ENCODE measurements at regions not wholly inside any gene's neighbourhood (a gene's known extent, or its start where the extent isn't known, plus 50 kb on each side); places are given as distances from the start of the nearest gene placed in this dataset.
"Not testable (repeated sequence)": the region's sequence is repeated elsewhere in the genome, so short reads cannot be mapped to it uniquely, and the experiment has no call there.

- no peaks in the 10 kb centered on the region for H3K36me3 ChIP-seq
- intact Hi-C loops (cut with micrococcal nuclease) = no loop called here
- TF ChIP-seq, protein P1, sequence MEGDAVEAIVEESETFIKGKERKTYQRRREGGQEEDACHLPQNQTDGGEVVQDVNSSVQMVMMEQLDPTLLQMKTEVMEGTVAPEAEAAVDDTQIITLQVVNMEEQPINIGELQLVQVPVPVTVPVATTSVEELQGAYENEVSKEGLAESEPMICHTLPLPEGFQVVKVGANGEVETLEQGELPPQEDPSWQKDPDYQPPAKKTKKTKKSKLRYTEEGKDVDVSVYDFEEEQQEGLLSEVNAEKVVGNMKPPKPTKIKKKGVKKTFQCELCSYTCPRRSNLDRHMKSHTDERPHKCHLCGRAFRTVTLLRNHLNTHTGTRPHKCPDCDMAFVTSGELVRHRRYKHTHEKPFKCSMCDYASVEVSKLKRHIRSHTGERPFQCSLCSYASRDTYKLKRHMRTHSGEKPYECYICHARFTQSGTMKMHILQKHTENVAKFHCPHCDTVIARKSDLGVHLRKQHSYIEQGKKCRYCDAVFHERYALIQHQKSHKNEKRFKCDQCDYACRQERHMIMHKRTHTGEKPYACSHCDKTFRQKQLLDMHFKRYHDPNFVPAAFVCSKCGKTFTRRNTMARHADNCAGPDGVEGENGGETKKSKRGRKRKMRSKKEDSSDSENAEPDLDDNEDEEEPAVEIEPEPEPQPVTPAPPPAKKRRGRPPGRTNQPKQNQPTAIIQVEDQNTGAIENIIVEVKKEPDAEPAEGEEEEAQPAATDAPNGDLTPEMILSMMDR (IDR thresholded peaks at IDR 0.05; ENCODE audit: borderline replicate concordance) = no peak
- H3K27ac ChIP-seq (replicated peaks) = no peak overlapping the region
- H3K4me1 ChIP-seq = no peaks in the 10 kb centered on the region
- H3K27me3 ChIP-seq (ENCODE audit: low read depth) = no peaks in the 10 kb centered on the region
- DNase-seq = no peak
- no peaks in the 10 kb centered on the region for H3K9me3 ChIP-seq (replicated peaks)
- H3K4me3 ChIP-seq = no peak overlapping the region
Observed at GRCh38 chr3:166829896-166830295, 550.2 kb downstream of the ZBBX start.

DNA sequence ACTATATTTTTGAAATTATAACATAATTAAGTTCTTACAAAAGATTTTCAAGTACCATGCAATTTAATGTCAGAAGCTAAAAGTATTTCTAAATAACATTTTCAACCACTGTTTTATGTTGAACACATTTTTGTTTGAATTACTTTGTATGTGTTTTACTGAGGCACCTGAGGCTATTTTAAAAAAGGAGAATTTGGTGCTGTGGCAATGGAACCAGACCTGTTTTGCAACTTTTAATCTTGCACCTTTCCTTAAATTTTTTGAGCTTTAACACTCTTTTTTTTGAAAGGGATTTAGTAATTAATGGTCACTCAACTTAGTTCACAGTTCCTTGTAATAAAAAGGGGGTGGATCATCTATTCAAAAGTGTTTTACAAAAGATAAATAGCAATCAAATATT is 561.6 kb downstream of the ZBBX start:
- TF ChIP-seq, protein P1 (IDR thresholded peaks at IDR 0.05; ENCODE audit: borderline replicate concordance) = no peak
- intact Hi-C loops (cut with micrococcal nuclease) = no loop called here
- H3K27ac ChIP-seq (replicated peaks) = no peak overlapping the region

DNA sequence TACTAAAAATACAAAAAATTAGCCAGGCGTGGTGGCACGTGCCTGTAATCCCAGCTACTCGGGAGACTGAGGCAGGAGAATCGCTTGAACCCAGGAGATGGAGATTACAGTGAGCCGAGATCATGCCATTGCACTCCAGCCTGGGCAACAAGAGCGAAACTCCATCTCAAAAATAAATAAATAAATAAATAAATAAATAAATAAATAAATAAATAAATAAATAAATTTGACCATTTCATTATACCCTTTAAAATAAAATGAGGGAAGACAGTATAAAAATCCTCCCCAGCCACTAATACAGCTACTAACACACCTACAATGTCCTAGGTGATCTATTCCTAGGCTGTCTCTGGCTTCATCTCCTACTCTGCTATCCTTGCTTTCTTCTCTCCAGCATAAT is 562.8 kb downstream of the ZBBX start:
- H3K9me3 ChIP-seq (replicated peaks); DNase-seq; H3K27me3 ChIP-seq (ENCODE audit: low read depth); H3K27ac ChIP-seq (replicated peaks); H3K4me3 ChIP-seq; H3K36me3 ChIP-seq; intact Hi-C loops (cut with micrococcal nuclease); H3K4me1 ChIP-seq: not testable (repeated sequence)

More for the DNA sequence above, 561.6 kb downstream of the ZBBX start:
- no peaks in the 10 kb centered on the region for H3K4me1 ChIP-seq
- no peak for DNase-seq
- H3K9me3 ChIP-seq (replicated peaks) = no peaks in the 10 kb centered on the region
- no peaks in the 10 kb centered on the region for H3K36me3 ChIP-seq
- no peak overlapping the region for H3K4me3 ChIP-seq
- H3K27me3 ChIP-seq (ENCODE audit: low read depth) = no peaks in the 10 kb centered on the region

DNA sequence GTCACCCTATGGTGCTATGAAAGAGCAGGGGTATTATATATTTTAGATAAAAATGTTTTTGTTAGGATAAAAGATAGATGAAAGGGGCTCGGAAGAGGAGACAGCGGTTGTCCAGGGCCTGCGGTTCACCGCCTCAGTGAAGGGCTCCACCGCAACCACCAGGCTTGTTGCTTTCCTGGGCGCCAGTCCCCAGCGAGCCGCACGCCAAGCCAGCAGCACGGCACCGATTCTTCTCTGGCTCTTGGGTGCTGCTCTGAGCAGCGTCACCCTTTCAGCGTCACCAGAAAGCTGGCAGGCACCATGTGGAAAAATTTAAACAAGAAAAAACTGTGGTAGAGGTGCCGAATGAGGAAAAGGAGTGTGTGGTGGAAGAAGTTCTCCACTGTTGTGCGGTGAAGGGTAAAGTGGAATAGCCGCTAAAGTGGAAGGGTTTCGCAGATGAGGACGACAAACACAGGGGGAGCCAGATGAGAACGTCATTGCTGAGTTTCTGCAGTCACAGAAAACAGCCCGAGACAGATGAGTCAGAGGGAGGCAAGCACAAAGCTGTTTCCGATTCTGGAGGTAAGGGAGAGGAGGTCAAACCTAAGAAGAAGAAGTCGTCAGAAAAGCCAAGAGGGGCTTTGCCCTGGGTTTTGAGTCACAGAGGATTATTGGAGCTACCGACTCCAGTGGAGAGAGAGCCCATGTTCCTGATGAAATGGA is 569.2 kb downstream of the ZBBX start:
- TF ChIP-seq, protein P1 (IDR thresholded peaks at IDR 0.05; ENCODE audit: borderline replicate concordance) = no peak
- intact Hi-C loops (cut with micrococcal nuclease) = no loop called here
- H3K4me3 ChIP-seq = no peak overlapping the region
- no peak overlapping the region for H3K27ac ChIP-seq (replicated peaks)
- no peak for DNase-seq
- no peaks in the 10 kb centered on the region for H3K27me3 ChIP-seq (ENCODE audit: low read depth)
- H3K4me1 ChIP-seq = no peaks in the 10 kb centered on the region
- peaks cover 11% of the 10 kb centered on the region for H3K9me3 ChIP-seq (replicated peaks)
- H3K36me3 ChIP-seq = no peaks in the 10 kb centered on the region

GRCh38 chr3:166809520-166809919 is 570.6 kb downstream of the ZBBX start:
- no peaks in the 10 kb centered on the region for H3K27me3 ChIP-seq (ENCODE audit: low read depth)
- no peaks in the 10 kb centered on the region for H3K4me1 ChIP-seq
- intact Hi-C loops (cut with micrococcal nuclease) = no loop called here
- H3K27ac ChIP-seq (replicated peaks) = no peak overlapping the region
- no peak for DNase-seq
- TF ChIP-seq, protein P1 (IDR thresholded peaks at IDR 0.05; ENCODE audit: borderline replicate concordance) = no peak
- no peaks in the 10 kb centered on the region for H3K36me3 ChIP-seq
- no peak overlapping the region for H3K4me3 ChIP-seq
- peaks cover 12% of the 10 kb centered on the region for H3K9me3 ChIP-seq (replicated peaks)

- Histone ChIP-seq H3K4me1 (no peaks in the 10 kb centered on the region), H3K4me3 (no peak overlapping the region), H3K27me3 (ENCODE audit: low read depth) (no peaks in the 10 kb centered on the region), H3K36me3 (no peaks in the 10 kb centered on the region), H3K27ac (replicated peaks) (no peak overlapping the region), H3K9me3 (replicated peaks) (no peaks in the 10 kb centered on the region)
- TF ChIP-seq, protein P1 (IDR thresholded peaks at IDR 0.05; ENCODE audit: borderline replicate concordance) = no peak
- no peak for DNase-seq
- intact Hi-C loops (cut with micrococcal nuclease) = no loop called here
Observed at GRCh38 chr3:166788936-166789335, 591.2 kb downstream of the ZBBX start.

All from left ventricle myocardium inferior (tissue), 1 donor.